SU-DHL-6 (cell line): ENCODE measurements at regions not wholly inside any gene's neighbourhood (a gene's known extent, or its start where the extent isn't known, plus 50 kb on each side); places are given as distances from the start of the nearest gene placed in this dataset.

ENCODE experiments used
- H2AFZ ChIP-seq: fragments of 200-600 bp; sonication (generic); 2 replicates; pipeline ENCODE4 v1.6.1; 2014; ENCODE audit warnings: low read depth, mild to moderate bottlenecking, moderate library complexity, mixed read lengths, antibody characterized with exemption, low read length; ENCODE audit not compliant: severe bottlenecking
- H3F3A ChIP-seq: fragments of 200-600 bp; shearing (Covaris generic); 2 replicates; pipeline ENCODE4 v1.6.0; 2016; ENCODE audit warnings: antibody characterized with exemption, mild to moderate bottlenecking; ENCODE audit not compliant: insufficient read depth
- H3K27ac ChIP-seq: fragments of 200-600 bp; sonication (generic); 2 replicates; pipeline ENCODE4 v1.5.1; 2016; ENCODE audit warnings: low read depth, mild to moderate bottlenecking, low read length, moderate library complexity, mixed read lengths
- H3K27me3 ChIP-seq: fragments of 200-600 bp; sonication (generic), shearing (Covaris generic); 2 replicates; pipeline ENCODE4 v1.6.0; 2014; ENCODE audit warnings: mild to moderate bottlenecking, low read length
- H3K36me3 ChIP-seq: fragments of 200-600 bp; sonication (generic); 2 replicates; pipeline ENCODE4 v1.6.1; 2014; ENCODE audit warnings: mild to moderate bottlenecking, low read length, mixed read lengths
- H3K4me2 ChIP-seq: fragments of 300-600, 200-600 bp; shearing (Covaris generic), sonication (generic); 2 replicates; pipeline ENCODE4 v1.6.0; 2014; ENCODE audit warnings: low read length, low read depth, mild to moderate bottlenecking; ENCODE audit not compliant: poor library complexity, severe bottlenecking
- H3K4me3 ChIP-seq: fragments of 200-600 bp; sonication (generic); 2 replicates; pipeline ENCODE4 v1.5.1; 2014; ENCODE audit warnings: antibody characterized with exemption, low read length, mild to moderate bottlenecking, mixed read lengths; ENCODE audit not compliant: insufficient read depth, poor library complexity, severe bottlenecking
- H3K79me2 ChIP-seq: fragments of 200-600 bp; sonication (generic); 2 replicates; pipeline ENCODE4 v1.6.1; 2014; ENCODE audit warnings: mild to moderate bottlenecking, low read length, moderate library complexity; ENCODE audit not compliant: insufficient read depth
- H3K9ac ChIP-seq: fragments of 200-600 bp; sonication (generic); 2 replicates; pipeline ENCODE4 v1.7.0; 2014; ENCODE audit warnings: mild to moderate bottlenecking, low read length
- H3K9me2 ChIP-seq: fragments of 200-600 bp; sonication (generic); replicated peaks from 2 replicates; pipeline ENCODE4 v1.6.1; 2014; ENCODE audit warnings: low read length; ENCODE audit not compliant: insufficient read depth
- H3K9me3 ChIP-seq: fragments of 200-600 bp; sonication (generic); 2 replicates; pipeline ENCODE4 v1.6.1; 2014; ENCODE audit warnings: low read length, mixed read lengths; ENCODE audit not compliant: insufficient read depth
- H4K20me1 ChIP-seq: fragments of 200-600 bp; sonication (generic); 2 replicates; pipeline ENCODE4 v1.6.1; 2014; ENCODE audit warnings: low read depth, mild to moderate bottlenecking, antibody characterized with exemption, low read length, moderate library complexity, mixed read lengths
- CTCF ChIP-seq: fragments of 200-600 bp; sonication (generic); IDR thresholded peaks from one replicate; pipeline ENCODE4 v1.5.1; 2017; ENCODE audit warnings: antibody characterized with exemption, mild to moderate bottlenecking, low read length, moderate library complexity; ENCODE audit not compliant: insufficient read depth, poor library complexity, severe bottlenecking
- EZH2phosphoT487 ChIP-seq: fragments of 200-600 bp; sonication (generic), shearing (Covaris generic); conservative IDR thresholded peaks from 2 replicates; pipeline ENCODE4 v1.6.1; 2018; ENCODE audit warnings: mild to moderate bottlenecking, antibody characterized with exemption, low read length, moderate library complexity, mixed read lengths

GRCh38 chr4:71231129-71232055, 107.4 kb upstream of the SLC4A4 start:
- Histone ChIP-seq H3K36me3 (no peaks in the 10 kb centered on the region), H3K9me3 (no peaks in the 10 kb centered on the region), H3K9me2 (no peaks in the 10 kb centered on the region), H4K20me1 (no peaks in the 10 kb centered on the region), H3K9ac (no peak overlapping the region), H3K27me3 (no peaks in the 10 kb centered on the region), H3K27ac (no peak overlapping the region), H2AFZ (no peak overlapping the region), H3K79me2 (no peaks in the 10 kb centered on the region), H3K4me2 (no peak overlapping the region), H3K4me3 (no peak overlapping the region), H3F3A (no peaks in the 10 kb centered on the region)
- no peak for TF ChIP-seq CTCF
- TF ChIP-seq EZH2phosphoT487 = no peak

- H3K9ac ChIP-seq = no peak overlapping the region
- H3K4me2 ChIP-seq = no peak overlapping the region
- no peaks in the 10 kb centered on the region for H4K20me1 ChIP-seq
- no peaks in the 10 kb centered on the region for H3K79me2 ChIP-seq
- H3K9me2 ChIP-seq = no peaks in the 10 kb centered on the region
- H3F3A ChIP-seq = no peaks in the 10 kb centered on the region
- TF ChIP-seq EZH2phosphoT487 (no peak), CTCF (no peak)
- no peaks in the 10 kb centered on the region for H3K27me3 ChIP-seq
- no peaks in the 10 kb centered on the region for H3K36me3 ChIP-seq
- H3K27ac ChIP-seq = no peak overlapping the region
- no peaks in the 10 kb centered on the region for H3K9me3 ChIP-seq
- H2AFZ ChIP-seq = no peak overlapping the region
- no peak overlapping the region for H3K4me3 ChIP-seq
These were observed 106.8 kb upstream of the SLC4A4 start for GRCh38 chr4:71232056-71232430.

- no peaks in the 10 kb centered on the region for H3K36me3 ChIP-seq
- H3K79me2 ChIP-seq = no peaks in the 10 kb centered on the region
- H3K9me3 ChIP-seq = no peaks in the 10 kb centered on the region
- H3K27me3 ChIP-seq = no peaks in the 10 kb centered on the region
- no peaks in the 10 kb centered on the region for H3K9me2 ChIP-seq
- H3K4me2 ChIP-seq = no peak overlapping the region
- H3K4me3 ChIP-seq = no peak overlapping the region
- TF ChIP-seq EZH2phosphoT487 (no peak), CTCF (no peak)
- H4K20me1 ChIP-seq = no peaks in the 10 kb centered on the region
- H3K9ac ChIP-seq = no peak overlapping the region
- no peak overlapping the region for H2AFZ ChIP-seq
- no peak overlapping the region for H3K27ac ChIP-seq
- H3F3A ChIP-seq = no peaks in the 10 kb centered on the region
These were observed 106.0 kb upstream of the SLC4A4 start for GRCh38 chr4:71232846-71233245.
